ENCODE measurements at regions not wholly inside any gene's neighbourhood (a gene's known extent, or its start where the extent isn't known, plus 50 kb on each side); places are given as distances from the start of the nearest gene placed in this dataset.

DNA sequence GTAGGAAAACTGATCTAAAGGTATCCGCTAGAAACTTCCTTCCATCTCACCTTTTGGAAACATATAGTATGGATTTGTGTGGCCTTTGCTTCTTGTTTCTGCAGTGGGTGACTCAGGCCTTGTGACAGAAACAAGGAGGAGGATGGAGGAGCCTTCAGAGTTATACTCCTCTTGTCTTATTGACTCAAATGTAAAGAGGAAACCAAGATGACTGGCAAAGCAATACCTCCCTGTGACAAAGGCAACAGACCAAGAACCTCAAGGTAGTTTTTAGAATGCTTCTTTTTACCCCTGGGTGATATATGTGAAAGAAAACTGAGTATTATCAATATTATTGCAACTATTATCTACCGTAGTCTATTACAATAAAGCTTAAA is 123.3 kb upstream of the SLIT3 start:
- 78% methylated on average over 2 of the region's 2 CpGs for WGBS
- Histone ChIP-seq H3K27ac (no peak overlapping the region), H3K4me3 (no peak overlapping the region), H3K27me3 (replicated peaks; ENCODE audit: insufficient read depth) (no peaks in the 10 kb centered on the region), H3K36me3 (no peaks in the 10 kb centered on the region), H3K4me1 (replicated peaks) (no peaks in the 10 kb centered on the region), H3K9me3 (no peaks in the 10 kb centered on the region)
- TF ChIP-seq POLR2AphosphoS5 (IDR thresholded peaks at IDR 0.05) = no peak
- TF ChIP-seq POLR2A (IDR thresholded peaks at IDR 0.05) = no peak
- no peak for TF ChIP-seq CTCF (IDR thresholded peaks at IDR 0.05)
- intact Hi-C loops (cut with DNase I) = no loop called here
- DNase-seq (ENCODE audit: low spot score) = no peak

- DNase-seq (ENCODE audit: low spot score) = no peak
- H3K9me3 ChIP-seq = no peaks in the 10 kb centered on the region
- no peaks in the 10 kb centered on the region for H3K27me3 ChIP-seq (replicated peaks; ENCODE audit: insufficient read depth)
- H3K27ac ChIP-seq = no peak overlapping the region
- intact Hi-C loops (cut with DNase I) = no loop called here
- no peak overlapping the region for H3K4me3 ChIP-seq
- no peaks in the 10 kb centered on the region for H3K4me1 ChIP-seq (replicated peaks)
- TF ChIP-seq POLR2A (IDR thresholded peaks at IDR 0.05) (no peak), CTCF (IDR thresholded peaks at IDR 0.05) (no peak), POLR2AphosphoS5 (IDR thresholded peaks at IDR 0.05) (no peak)
- WGBS = 83% methylated on average over 3 of the region's 3 CpGs
- no peaks in the 10 kb centered on the region for H3K36me3 ChIP-seq
Measured at GRCh38 chr5:169423580-169424278, 122.8 kb upstream of the SLIT3 start.

- H3K36me3 ChIP-seq = no peaks in the 10 kb centered on the region
- no peaks in the 10 kb centered on the region for H3K9me3 ChIP-seq
- DNase-seq (ENCODE audit: low spot score) = no peak
- no peak for TF ChIP-seq CTCF (IDR thresholded peaks at IDR 0.05)
- no peak for TF ChIP-seq POLR2AphosphoS5 (IDR thresholded peaks at IDR 0.05)
- TF ChIP-seq POLR2A (IDR thresholded peaks at IDR 0.05) = no peak
- intact Hi-C loops (cut with DNase I) = no loop called here
- no peak overlapping the region for H3K27ac ChIP-seq
- H3K4me1 ChIP-seq (replicated peaks) = no peaks in the 10 kb centered on the region
- H3K27me3 ChIP-seq (replicated peaks; ENCODE audit: insufficient read depth) = no peaks in the 10 kb centered on the region
- H3K4me3 ChIP-seq = no peak overlapping the region
- WGBS = 92% methylated on average over 3 of the region's 3 CpGs
Measured at GRCh38 chr5:169422087-169422486, 121.1 kb upstream of the SLIT3 start.

- WGBS = 77% methylated on average over 2 of the region's 2 CpGs
- no peak overlapping the region for H3K4me3 ChIP-seq
- TF ChIP-seq POLR2AphosphoS5 (IDR thresholded peaks at IDR 0.05) = no peak
- TF ChIP-seq POLR2A (IDR thresholded peaks at IDR 0.05) = no peak
- no peak for TF ChIP-seq CTCF (IDR thresholded peaks at IDR 0.05)
- no peak for DNase-seq (ENCODE audit: low spot score)
- H3K27me3 ChIP-seq (replicated peaks; ENCODE audit: insufficient read depth) = no peaks in the 10 kb centered on the region
- no peaks in the 10 kb centered on the region for H3K36me3 ChIP-seq
- H3K9me3 ChIP-seq = no peaks in the 10 kb centered on the region
- no peaks in the 10 kb centered on the region for H3K4me1 ChIP-seq (replicated peaks)
- no peak overlapping the region for H3K27ac ChIP-seq
- intact Hi-C loops (cut with DNase I) = no loop called here
Measured at GRCh38 chr5:169421677-169422076, 120.7 kb upstream of the SLIT3 start.

DNA sequence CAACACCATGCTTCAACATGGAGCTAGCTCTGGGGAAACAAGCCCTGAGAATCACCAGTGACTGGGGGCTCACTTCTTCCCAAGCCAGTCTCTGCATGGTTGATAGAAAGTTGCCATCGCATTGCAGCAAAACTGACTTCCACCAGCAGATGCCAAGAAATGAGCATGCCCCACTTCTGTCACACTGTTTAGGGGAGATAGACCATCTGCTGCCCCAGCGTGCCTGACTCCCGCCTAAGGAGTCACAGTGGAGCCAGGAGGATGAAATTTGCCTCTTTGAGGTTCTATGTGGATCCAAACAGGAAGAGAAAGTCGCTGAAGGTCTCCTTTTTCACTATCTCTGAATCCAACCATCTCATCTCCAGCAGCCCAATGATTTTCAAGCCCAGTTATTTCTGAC is 116.7 kb upstream of the SLIT3 start:
- 85% methylated on average over 4 of the region's 4 CpGs for WGBS
- intact Hi-C loops (cut with DNase I) = no loop called here
- Histone ChIP-seq H3K27me3 (replicated peaks; ENCODE audit: insufficient read depth) (no peaks in the 10 kb centered on the region), H3K27ac (no peak overlapping the region), H3K4me1 (replicated peaks) (no peaks in the 10 kb centered on the region), H3K4me3 (no peak overlapping the region), H3K9me3 (no peaks in the 10 kb centered on the region), H3K36me3 (no peaks in the 10 kb centered on the region)
- no peak for DNase-seq (ENCODE audit: low spot score)
- no peak for TF ChIP-seq POLR2AphosphoS5 (IDR thresholded peaks at IDR 0.05)

All from prostate gland (tissue), 2 donors.